AG08396 (cell line): ENCODE measurements at regions not wholly inside any gene's neighbourhood (a gene's known extent, or its start where the extent isn't known, plus 50 kb on each side); places are given as distances from the start of the nearest gene placed in this dataset.

Experiments
- DNase-seq: peaks from one replicate; pipeline ENCODE4 v3.0.0; 2012; ENCODE audit warnings: low spot score, mixed read lengths

GRCh38 chr17:77771587-77771986 is 186.9 kb upstream of the TNRC6C start:
- no peak for DNase-seq

- DNase-seq: no peak
Observed at GRCh38 chr17:77771998-77772397, 186.5 kb upstream of the TNRC6C start.

- no peak for DNase-seq
Observed at GRCh38 chr17:77772461-77772897, 186.0 kb upstream of the TNRC6C start.

- DNase-seq: no peak
Observed at GRCh38 chr17:77772899-77773358, 185.6 kb upstream of the TNRC6C start.

DNA sequence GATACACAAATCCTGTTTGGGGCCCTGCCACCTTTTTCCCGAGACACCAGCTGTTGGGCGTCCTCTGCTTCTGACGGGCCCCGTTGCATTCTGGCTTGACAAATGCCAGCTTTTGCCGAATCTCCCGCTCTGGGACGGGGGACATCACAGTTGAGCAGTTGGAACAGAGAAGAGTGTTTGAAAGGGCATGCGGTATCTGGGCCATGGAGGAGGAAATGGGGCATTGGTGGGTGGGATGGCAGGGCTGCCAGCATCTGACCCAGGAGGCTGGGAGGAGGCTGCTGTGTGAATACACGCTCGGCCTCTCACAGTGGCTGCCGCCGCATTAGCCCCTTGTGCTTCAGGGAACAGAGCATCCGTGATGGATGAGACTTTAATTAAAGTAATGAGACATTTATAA is 184.3 kb upstream of the TNRC6C start:
- no peak for DNase-seq

- peak; percentile 52 for DNase-seq
Observed at GRCh38 chr17:77778636-77779489, 179.6 kb upstream of the TNRC6C start.

DNA sequence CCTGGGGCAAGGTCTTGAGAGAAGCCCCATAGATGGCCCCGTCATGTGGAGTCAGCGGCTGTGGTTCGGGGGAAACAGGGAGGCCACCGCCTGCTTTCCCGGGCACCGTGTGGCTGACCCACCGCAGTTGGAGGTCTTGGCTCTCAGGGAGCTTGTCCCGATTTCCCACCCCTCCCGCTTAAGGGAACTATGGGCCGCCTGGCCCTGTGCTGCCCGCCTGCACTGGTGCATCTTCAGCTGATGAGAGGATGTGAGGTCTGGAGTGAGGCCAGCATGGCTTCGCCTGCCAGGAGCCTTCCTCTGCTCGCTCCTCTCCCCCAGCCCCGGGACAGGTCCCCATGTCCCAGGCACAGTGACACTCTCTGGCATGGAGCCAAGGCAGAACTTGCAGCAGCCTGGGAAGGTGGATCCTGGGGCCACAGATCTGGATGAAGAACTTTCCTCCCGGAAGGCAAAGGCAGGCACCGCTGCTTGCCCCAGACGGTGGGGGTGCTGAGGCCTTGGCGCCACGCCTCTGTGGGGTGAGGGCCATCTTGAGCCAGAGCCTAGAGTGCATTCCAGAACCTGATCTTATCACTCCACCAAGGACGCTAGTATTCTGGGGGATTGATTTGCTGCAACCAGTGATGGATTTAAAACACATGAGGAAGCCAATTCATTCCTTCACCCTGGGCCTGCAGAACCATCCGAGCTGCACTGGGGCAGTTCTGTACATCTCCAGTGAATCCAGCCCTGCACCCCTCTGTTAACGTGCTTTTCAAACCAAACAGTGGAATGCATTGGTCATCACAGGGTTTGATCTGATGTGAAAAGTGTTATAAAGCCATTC is 178.6 kb upstream of the TNRC6C start:
- DNase-seq: peak; percentile 68

- no peak for DNase-seq
Observed at GRCh38 chr17:77781536-77781935, 177.0 kb upstream of the TNRC6C start.

GRCh38 chr17:77782201-77782600 is 176.3 kb upstream of the TNRC6C start:
- no peak for DNase-seq

DNA sequence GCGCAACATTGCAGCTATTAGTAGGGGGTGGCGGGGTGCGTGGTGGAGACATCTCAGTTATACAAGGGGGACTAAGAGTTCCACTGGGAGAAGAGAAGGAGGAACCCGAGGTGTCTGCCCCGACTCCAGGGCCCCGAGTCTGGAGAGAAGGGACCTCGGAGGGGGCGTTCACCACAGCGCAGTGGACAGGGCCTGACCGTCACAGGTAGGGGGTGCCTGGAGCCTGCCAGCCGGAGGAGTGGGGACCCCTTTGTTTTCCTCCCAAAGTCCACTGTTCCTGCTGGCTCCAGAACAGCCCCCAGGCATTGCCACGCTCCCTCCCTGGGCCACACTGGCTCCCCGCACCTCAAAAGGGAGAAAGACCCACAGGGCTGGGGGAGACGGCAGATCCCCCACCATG is 175.9 kb upstream of the TNRC6C start:
- no peak for DNase-seq

DNA sequence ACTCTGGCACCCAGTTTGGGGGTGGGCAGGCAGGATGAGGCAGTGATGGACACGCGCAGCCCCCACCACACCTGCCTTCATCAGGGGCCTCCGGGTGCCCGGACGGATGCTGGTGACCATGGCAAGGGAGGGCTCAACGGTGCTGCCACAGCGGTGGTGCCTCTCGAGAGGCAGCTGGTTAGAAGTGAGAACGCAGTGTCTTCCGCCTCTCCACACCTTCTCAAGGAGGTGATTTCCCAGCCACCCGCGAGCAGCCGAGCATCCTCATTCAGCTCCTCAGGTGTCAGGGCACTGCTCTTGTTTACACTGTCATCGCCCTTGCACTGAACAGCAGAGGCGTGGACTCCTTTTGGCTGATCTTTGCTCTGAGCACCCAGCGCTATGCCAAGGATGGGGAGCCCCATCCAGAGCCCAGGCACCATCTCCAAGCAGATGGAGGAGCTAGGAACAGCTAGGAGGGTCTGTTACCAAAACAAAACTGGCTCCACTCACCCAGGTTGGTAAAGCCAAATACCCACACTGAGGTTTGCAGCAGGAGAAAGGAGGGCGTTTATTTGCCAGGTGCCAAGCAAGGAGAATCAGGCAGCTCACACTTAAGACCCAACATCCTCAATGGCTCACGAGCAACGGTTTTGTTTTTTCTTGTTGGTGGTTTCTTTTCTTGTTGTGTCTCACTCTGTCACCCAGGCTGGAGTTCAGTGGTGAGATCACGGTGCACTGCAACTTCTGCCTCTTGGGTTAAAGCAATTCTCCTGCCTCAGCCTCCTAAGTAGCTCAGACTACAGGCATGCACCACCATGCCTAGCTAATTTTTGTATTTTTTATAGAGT is 174.3 kb upstream of the TNRC6C start:
- no peak for DNase-seq

GRCh38 chr17:77785312-77785905 is 173.1 kb upstream of the TNRC6C start:
- no peak for DNase-seq

DNA sequence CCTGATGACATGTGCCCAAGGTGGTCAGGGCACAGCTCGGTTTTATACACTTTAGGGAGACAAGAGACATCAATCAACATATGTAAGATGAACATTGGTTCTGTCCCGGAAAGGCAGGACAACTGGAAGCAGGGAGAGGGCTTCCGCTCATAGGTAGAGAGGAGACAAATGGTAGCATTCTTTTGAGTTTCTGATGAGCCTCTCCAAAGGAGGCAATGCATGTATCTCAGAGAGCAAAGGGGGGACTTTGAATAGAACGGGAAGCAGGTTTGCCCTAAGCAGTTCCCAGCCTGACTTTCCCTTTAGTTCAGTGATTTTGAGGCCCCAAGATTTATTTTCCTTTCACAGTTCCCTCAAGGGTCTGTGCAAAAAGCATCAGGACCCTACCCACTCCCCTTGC is 172.4 kb upstream of the TNRC6C start:
- DNase-seq: no peak

- no peak for DNase-seq
Observed at GRCh38 chr17:77786740-77787505, 171.6 kb upstream of the TNRC6C start.

DNA sequence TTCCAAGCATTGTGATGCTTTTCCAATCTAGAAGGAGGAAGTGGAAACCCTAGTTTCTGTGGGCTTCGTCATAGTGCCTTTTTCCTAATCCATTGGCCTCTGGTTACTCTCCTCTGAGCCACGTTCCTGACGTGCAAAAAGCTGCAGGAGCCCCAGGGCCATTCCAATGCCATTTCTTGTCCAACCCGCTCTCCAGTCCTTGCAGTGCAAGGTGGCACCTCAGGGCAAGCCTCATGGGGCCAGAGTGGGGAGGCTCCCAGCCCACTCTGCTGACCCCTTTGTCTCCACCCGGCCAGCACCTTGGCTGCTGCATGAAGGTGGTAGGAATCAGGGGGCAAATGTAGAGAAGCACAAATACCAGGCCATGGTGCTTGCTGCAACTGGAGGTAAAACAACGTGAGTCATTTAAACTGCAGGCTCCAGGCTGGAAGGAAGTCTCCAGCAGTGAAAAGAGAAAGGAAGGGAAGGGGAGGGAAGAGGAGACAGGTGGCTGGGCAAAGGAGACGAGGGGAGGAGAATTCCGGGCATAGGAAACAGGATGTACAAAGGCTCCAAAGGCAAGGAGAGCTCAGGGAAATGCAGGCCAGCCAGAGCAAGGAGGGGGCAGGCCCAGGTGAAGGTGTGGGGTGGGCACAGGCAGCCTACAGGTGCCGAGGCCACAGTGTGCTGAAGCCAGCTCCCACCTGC is 168.2 kb upstream of the TNRC6C start:
- DNase-seq: no peak

DNA sequence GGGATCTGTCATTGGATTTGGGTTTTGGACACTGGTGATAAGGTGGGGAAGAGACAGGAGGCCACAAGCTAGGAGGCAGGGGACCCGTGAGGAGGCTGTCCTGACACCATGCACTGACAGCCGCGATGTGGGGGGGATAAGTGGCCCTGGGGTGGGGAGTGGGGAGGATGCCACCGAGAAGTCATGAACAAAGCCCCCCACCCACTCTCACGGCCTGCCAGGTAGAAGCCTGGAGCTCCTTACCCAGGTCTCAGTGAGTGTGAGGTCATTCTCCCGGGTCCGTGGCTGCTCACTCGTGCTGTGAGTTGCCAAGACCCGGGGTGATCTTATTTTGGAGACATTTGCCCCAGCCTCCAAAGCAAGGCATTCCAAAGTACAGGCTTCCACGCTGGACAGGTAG is 165.9 kb upstream of the TNRC6C start:
- DNase-seq: no peak

- no peak for DNase-seq
Observed at GRCh38 chr17:77793146-77793970, 165.1 kb upstream of the TNRC6C start.

DNA sequence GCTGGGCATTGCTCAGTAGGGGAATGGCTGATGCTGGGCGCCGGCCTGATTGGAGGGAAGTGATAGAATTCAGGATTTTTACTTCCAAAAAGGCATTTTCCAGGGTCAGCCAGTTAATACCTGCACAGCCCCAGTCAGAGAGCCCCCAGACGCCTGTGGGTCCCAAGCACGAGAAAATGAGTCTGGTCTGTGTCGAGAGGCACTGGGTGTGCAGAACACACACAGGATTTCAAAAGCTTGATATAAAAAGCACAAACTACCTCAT is 164.6 kb upstream of the TNRC6C start:
- no peak for DNase-seq

GRCh38 chr17:77794846-77795245 is 163.7 kb upstream of the TNRC6C start:
- DNase-seq: no peak

- DNase-seq: no peak
Observed at GRCh38 chr17:77795685-77796084, 162.8 kb upstream of the TNRC6C start.
